ENCODE measurements at regions not wholly inside any gene's neighbourhood (a gene's known extent, or its start where the extent isn't known, plus 50 kb on each side); places are given as distances from the start of the nearest gene placed in this dataset.

GRCh38 chrX:128848374-128848773 is 674.9 kb downstream of the SMARCA1 start:
- TF ChIP-seq CTCF (IDR thresholded peaks at IDR 0.05): no peak
- no peak for TF ChIP-seq EZH2 (IDR thresholded peaks at IDR 0.05; ENCODE audit: borderline replicate concordance, insufficient read depth, low read depth, low read length, poor library complexity, severe bottlenecking)
